GM18519 (cell line): ENCODE measurements at regions not wholly inside any gene's neighbourhood (a gene's known extent, or its start where the extent isn't known, plus 50 kb on each side); places are given as distances from the start of the nearest gene placed in this dataset.
"Not testable (repeated sequence)": the region's sequence is repeated elsewhere in the genome, so short reads cannot be mapped to it uniquely, and the experiment has no call there.

Experiments
- ATAC-seq: cut with Tn5 transposase; IDR thresholded peaks from one replicate; pipeline ENCODE4 v1.9.1; 2021; ENCODE audit warnings: mild to moderate bottlenecking, moderate library complexity; ENCODE audit not compliant: unreplicated experiment, low FRiP score

GRCh38 chr2:228798458-228799207, 472.5 kb downstream of the PID1 start:
- no peak for ATAC-seq

GRCh38 chr2:228796386-228796785, 474.7 kb downstream of the PID1 start:
- no peak for ATAC-seq

GRCh38 chr2:228793116-228793515, 478.0 kb downstream of the PID1 start:
- no peak for ATAC-seq

GRCh38 chr2:228786901-228787300, 484.2 kb downstream of the PID1 start:
- no peak for ATAC-seq

- no peak for ATAC-seq
These were observed 488.8 kb downstream of the PID1 start for GRCh38 chr2:228782281-228782680.

- ATAC-seq: no peak
These were observed 493.2 kb downstream of the PID1 start for GRCh38 chr2:228777855-228778355.

GRCh38 chr2:228774548-228774947, 496.5 kb downstream of the PID1 start:
- ATAC-seq: no peak

GRCh38 chr2:228771774-228772173, 499.3 kb downstream of the PID1 start:
- ATAC-seq: no peak

- ATAC-seq: no peak
These were observed 499.8 kb downstream of the PID1 start for GRCh38 chr2:228771315-228771714.

- ATAC-seq: no peak
These were observed 502.3 kb downstream of the PID1 start for GRCh38 chr2:228768818-228769217.

GRCh38 chr2:228768141-228768540, 502.9 kb downstream of the PID1 start:
- not testable (repeated sequence) for ATAC-seq

- ATAC-seq: no peak
These were observed 503.9 kb downstream of the PID1 start for GRCh38 chr2:228767196-228767595.

GRCh38 chr2:228763379-228763981, 507.6 kb downstream of the PID1 start:
- no peak for ATAC-seq

- no peak for ATAC-seq
These were observed 508.5 kb downstream of the PID1 start for GRCh38 chr2:228762565-228762964.

- ATAC-seq: not testable (repeated sequence)
These were observed 515.4 kb downstream of the PID1 start for GRCh38 chr2:228755661-228756060.

- ATAC-seq: no peak
These were observed 523.6 kb downstream of the PID1 start for GRCh38 chr2:228747483-228747882.

GRCh38 chr2:228738671-228739380, 532.3 kb downstream of the PID1 start:
- ATAC-seq: no peak

GRCh38 chr2:228735697-228736096, 535.4 kb downstream of the PID1 start:
- no peak for ATAC-seq

- no peak for ATAC-seq
These were observed 539.6 kb downstream of the PID1 start for GRCh38 chr2:228731517-228731916.

- ATAC-seq: no peak
These were observed 542.1 kb downstream of the PID1 start for GRCh38 chr2:228728961-228729360.

GRCh38 chr2:228725031-228725430, 543.5 kb upstream of the SPHKAP start:
- no peak for ATAC-seq
